ENCODE measurements at regions not wholly inside any gene's neighbourhood (a gene's known extent, or its start where the extent isn't known, plus 50 kb on each side); places are given as distances from the start of the nearest gene placed in this dataset.

GRCh38 chr2:185625604-185626003 is 113.0 kb upstream of the FSIP2 start:
- CTCF ChIA-PET, result no interaction called here
- intact Hi-C loops (cut with micrococcal nuclease), result no loop called here

GRCh38 chr2:185628985-185629384 is 109.6 kb upstream of the FSIP2 start:
- Histone ChIP-seq H3K9me3 (ENCODE audit: control insufficient read depth in 2 of 3, low read length in 3 of 3) (no peaks in the 10 kb centered on the region), H3K36me3 (ENCODE audit: control insufficient read depth in 2 of 3, insufficient read depth in 3 of 3, low read length in 3 of 3) (no peaks in the 10 kb centered on the region), H3K4me1 (ENCODE audit: control insufficient read depth in 2 of 2, insufficient read depth in 2 of 2, low read length in 2 of 2) (no peaks in the 10 kb centered on the region), H3K27ac (ENCODE audit: low read depth, low read length) (no peak overlapping the region), H3K4me3 (ENCODE audit: low read length) (no peak overlapping the region), H3K27me3 (ENCODE audit: control insufficient read depth in 2 of 2, insufficient read depth in 2 of 2, low read length in 2 of 2) (no peaks in the 10 kb centered on the region)
- ChIA-PET CTCF (no interaction called here), POLR2A (no interaction called here)
- Mint-ChIP-seq H3K4me1 (no peaks in the 10 kb centered on the region), H3K27ac (no peak overlapping the region), H3K4me3 (no peak overlapping the region), H3K36me3 (no peaks in the 10 kb centered on the region), H3K9me3 (peaks cover 0 to 4% (median 0%) of the 10 kb centered on the region in 11 donors), H3K27me3 (no peaks in the 10 kb centered on the region)
- ATAC-seq, result no peak
- DNase-seq, result no peak
- intact Hi-C loops (cut with micrococcal nuclease), result no loop called here

More at GRCh38 chr2:185625604-185626003, 113.0 kb upstream of the FSIP2 start:
- ATAC-seq (no peak), DNase-seq (no peak)
- no peak overlapping the region for H3K27ac ChIP-seq (ENCODE audit: low read depth, low read length)
- Mint-ChIP-seq H3K36me3 (no peaks in the 10 kb centered on the region), H3K9me3 (peaks cover 0 to 4% (median 0%) of the 10 kb centered on the region in 11 donors), H3K27me3 (no peaks in the 10 kb centered on the region), H3K4me3 (no peak overlapping the region), H3K4me1 (no peaks in the 10 kb centered on the region), H3K27ac (no peak overlapping the region)
- H3K36me3 ChIP-seq (ENCODE audit: control insufficient read depth in 2 of 3, insufficient read depth in 3 of 3, low read length in 3 of 3), result no peaks in the 10 kb centered on the region
- no peak overlapping the region for H3K4me3 ChIP-seq (ENCODE audit: low read length)
- no peaks in the 10 kb centered on the region for H3K9me3 ChIP-seq (ENCODE audit: control insufficient read depth in 2 of 3, low read length in 3 of 3)
- POLR2A ChIA-PET, result no interaction called here
- H3K4me1 ChIP-seq (ENCODE audit: control insufficient read depth in 2 of 2, insufficient read depth in 2 of 2, low read length in 2 of 2), result no peaks in the 10 kb centered on the region
- no peaks in the 10 kb centered on the region for H3K27me3 ChIP-seq (ENCODE audit: control insufficient read depth in 2 of 2, insufficient read depth in 2 of 2, low read length in 2 of 2)

GRCh38 chr2:185633621-185634020 is 105.0 kb upstream of the FSIP2 start:
- H3K4me1 Mint-ChIP-seq, result no peaks in the 10 kb centered on the region
- H3K36me3 ChIP-seq (ENCODE audit: control insufficient read depth in 2 of 3, insufficient read depth in 3 of 3, low read length in 3 of 3), result no peaks in the 10 kb centered on the region
- H3K36me3 Mint-ChIP-seq, result no peaks in the 10 kb centered on the region
- intact Hi-C loops (cut with micrococcal nuclease), result no loop called here
- ChIA-PET CTCF (no interaction called here), POLR2A (no interaction called here)
- H3K4me3 Mint-ChIP-seq, result no peak overlapping the region
- H3K27me3 ChIP-seq (ENCODE audit: control insufficient read depth in 2 of 2, insufficient read depth in 2 of 2, low read length in 2 of 2), result no peaks in the 10 kb centered on the region
- ATAC-seq, result no peak
- no peak overlapping the region for H3K27ac ChIP-seq (ENCODE audit: low read depth, low read length)
- H3K9me3 Mint-ChIP-seq, result peaks cover 0 to 4% (median 0%) of the 10 kb centered on the region in 11 donors
- no peaks in the 10 kb centered on the region for H3K27me3 Mint-ChIP-seq
- H3K9me3 ChIP-seq (ENCODE audit: control insufficient read depth in 2 of 3, low read length in 3 of 3), result no peaks in the 10 kb centered on the region
- no peaks in the 10 kb centered on the region for H3K4me1 ChIP-seq (ENCODE audit: control insufficient read depth in 2 of 2, insufficient read depth in 2 of 2, low read length in 2 of 2)
- no peak for DNase-seq
- H3K4me3 ChIP-seq (ENCODE audit: low read length), result no peak overlapping the region
- H3K27ac Mint-ChIP-seq, result no peak overlapping the region

GRCh38 chr2:185638771-185639170 is 99.8 kb upstream of the FSIP2 start:
- Histone ChIP-seq H3K4me3 (ENCODE audit: low read length) (no peak overlapping the region), H3K27me3 (ENCODE audit: control insufficient read depth in 2 of 2, insufficient read depth in 2 of 2, low read length in 2 of 2) (no peaks in the 10 kb centered on the region), H3K36me3 (ENCODE audit: control insufficient read depth in 2 of 3, insufficient read depth in 3 of 3, low read length in 3 of 3) (no peaks in the 10 kb centered on the region), H3K4me1 (ENCODE audit: control insufficient read depth in 2 of 2, insufficient read depth in 2 of 2, low read length in 2 of 2) (no peaks in the 10 kb centered on the region), H3K9me3 (ENCODE audit: control insufficient read depth in 2 of 3, low read length in 3 of 3) (no peaks in the 10 kb centered on the region), H3K27ac (ENCODE audit: low read depth, low read length) (no peak overlapping the region)
- DNase-seq (no peak), ATAC-seq (no peak)
- no peak overlapping the region for H3K4me3 Mint-ChIP-seq
- no peak overlapping the region for H3K27ac Mint-ChIP-seq
- H3K9me3 Mint-ChIP-seq, result peaks cover 0 to 7% (median 0%) of the 10 kb centered on the region in 11 donors
- ChIA-PET CTCF (no interaction called here), POLR2A (no interaction called here)
- H3K4me1 Mint-ChIP-seq, result no peaks in the 10 kb centered on the region
- intact Hi-C loops (cut with micrococcal nuclease), result no loop called here
- H3K36me3 Mint-ChIP-seq, result no peaks in the 10 kb centered on the region
- H3K27me3 Mint-ChIP-seq, result no peaks in the 10 kb centered on the region

- intact Hi-C loops (cut with micrococcal nuclease), result no loop called here
- Mint-ChIP-seq H3K4me3 (no peak overlapping the region), H3K4me1 (no peaks in the 10 kb centered on the region), H3K9me3 (peaks cover 0 to 4% (median 0%) of the 10 kb centered on the region in 11 donors), H3K27me3 (no peaks in the 10 kb centered on the region), H3K36me3 (no peaks in the 10 kb centered on the region), H3K27ac (no peak overlapping the region)
- no peak for ATAC-seq
- DNase-seq, result no peak
- ChIA-PET POLR2A (no interaction called here), CTCF (no interaction called here)
- Histone ChIP-seq H3K4me3 (ENCODE audit: low read length) (no peak overlapping the region), H3K9me3 (ENCODE audit: control insufficient read depth in 2 of 3, low read length in 3 of 3) (no peaks in the 10 kb centered on the region), H3K36me3 (ENCODE audit: control insufficient read depth in 2 of 3, insufficient read depth in 3 of 3, low read length in 3 of 3) (no peaks in the 10 kb centered on the region), H3K27me3 (ENCODE audit: control insufficient read depth in 2 of 2, insufficient read depth in 2 of 2, low read length in 2 of 2) (no peaks in the 10 kb centered on the region), H3K27ac (ENCODE audit: low read depth, low read length) (no peak overlapping the region), H3K4me1 (ENCODE audit: control insufficient read depth in 2 of 2, insufficient read depth in 2 of 2, low read length in 2 of 2) (no peaks in the 10 kb centered on the region)
These were observed 98.0 kb upstream of the FSIP2 start for GRCh38 chr2:185640588-185640987.

- Histone ChIP-seq H3K9me3 (ENCODE audit: control insufficient read depth in 2 of 3, low read length in 3 of 3) (no peaks in the 10 kb centered on the region), H3K36me3 (ENCODE audit: control insufficient read depth in 2 of 3, insufficient read depth in 3 of 3, low read length in 3 of 3) (no peaks in the 10 kb centered on the region), H3K27me3 (ENCODE audit: control insufficient read depth in 2 of 2, insufficient read depth in 2 of 2, low read length in 2 of 2) (no peaks in the 10 kb centered on the region), H3K4me3 (ENCODE audit: low read length) (no peak overlapping the region), H3K27ac (ENCODE audit: low read depth, low read length) (no peak overlapping the region), H3K4me1 (ENCODE audit: control insufficient read depth in 2 of 2, insufficient read depth in 2 of 2, low read length in 2 of 2) (no peaks in the 10 kb centered on the region)
- intact Hi-C loops (cut with micrococcal nuclease), result no loop called here
- CTCF ChIA-PET, result no interaction called here
- no peak for DNase-seq
- no peak overlapping the region for H3K4me3 Mint-ChIP-seq
- H3K27me3 Mint-ChIP-seq, result no peaks in the 10 kb centered on the region
- H3K4me1 Mint-ChIP-seq, result no peaks in the 10 kb centered on the region
- POLR2A ChIA-PET, result no interaction called here
- peaks cover 0 to 4% (median 0%) of the 10 kb centered on the region in 11 donors for H3K9me3 Mint-ChIP-seq
- no peak overlapping the region for H3K27ac Mint-ChIP-seq
- ATAC-seq, result no peak
- no peaks in the 10 kb centered on the region for H3K36me3 Mint-ChIP-seq
These were observed 95.2 kb upstream of the FSIP2 start for GRCh38 chr2:185643434-185643833.

- no peak overlapping the region for H3K4me3 Mint-ChIP-seq
- Histone ChIP-seq H3K4me3 (ENCODE audit: low read length) (no peak overlapping the region), H3K9me3 (ENCODE audit: control insufficient read depth in 2 of 3, low read length in 3 of 3) (no peaks in the 10 kb centered on the region), H3K27ac (ENCODE audit: low read depth, low read length) (no peak overlapping the region), H3K4me1 (ENCODE audit: control insufficient read depth in 2 of 2, insufficient read depth in 2 of 2, low read length in 2 of 2) (no peaks in the 10 kb centered on the region), H3K36me3 (ENCODE audit: control insufficient read depth in 2 of 3, insufficient read depth in 3 of 3, low read length in 3 of 3) (no peaks in the 10 kb centered on the region), H3K27me3 (ENCODE audit: control insufficient read depth in 2 of 2, insufficient read depth in 2 of 2, low read length in 2 of 2) (no peaks in the 10 kb centered on the region)
- no peaks in the 10 kb centered on the region for H3K4me1 Mint-ChIP-seq
- POLR2A ChIA-PET, result no interaction called here
- intact Hi-C loops (cut with micrococcal nuclease), result no loop called here
- CTCF ChIA-PET, result no interaction called here
- H3K9me3 Mint-ChIP-seq, result peaks cover 0 to 7% (median 0%) of the 10 kb centered on the region in 11 donors
- ATAC-seq (no peak), DNase-seq (no peak)
- H3K27me3 Mint-ChIP-seq, result no peaks in the 10 kb centered on the region
- H3K27ac Mint-ChIP-seq, result no peak overlapping the region
- H3K36me3 Mint-ChIP-seq, result no peaks in the 10 kb centered on the region
These were observed 93.8 kb upstream of the FSIP2 start for GRCh38 chr2:185644828-185645227.

Data from naive thymus-derived CD4-positive, alpha-beta T cell (primary cell).